NCI-H1436 (cell line): ENCODE measurements at regions not wholly inside any gene's neighbourhood (a gene's known extent, or its start where the extent isn't known, plus 50 kb on each side); places are given as distances from the start of the nearest gene placed in this dataset.

ENCODE experiments used
- DNase-seq: peaks from one replicate; lab custom pipeline; 2025; lab: John Stamatoyannopoulos, UW

DNA sequence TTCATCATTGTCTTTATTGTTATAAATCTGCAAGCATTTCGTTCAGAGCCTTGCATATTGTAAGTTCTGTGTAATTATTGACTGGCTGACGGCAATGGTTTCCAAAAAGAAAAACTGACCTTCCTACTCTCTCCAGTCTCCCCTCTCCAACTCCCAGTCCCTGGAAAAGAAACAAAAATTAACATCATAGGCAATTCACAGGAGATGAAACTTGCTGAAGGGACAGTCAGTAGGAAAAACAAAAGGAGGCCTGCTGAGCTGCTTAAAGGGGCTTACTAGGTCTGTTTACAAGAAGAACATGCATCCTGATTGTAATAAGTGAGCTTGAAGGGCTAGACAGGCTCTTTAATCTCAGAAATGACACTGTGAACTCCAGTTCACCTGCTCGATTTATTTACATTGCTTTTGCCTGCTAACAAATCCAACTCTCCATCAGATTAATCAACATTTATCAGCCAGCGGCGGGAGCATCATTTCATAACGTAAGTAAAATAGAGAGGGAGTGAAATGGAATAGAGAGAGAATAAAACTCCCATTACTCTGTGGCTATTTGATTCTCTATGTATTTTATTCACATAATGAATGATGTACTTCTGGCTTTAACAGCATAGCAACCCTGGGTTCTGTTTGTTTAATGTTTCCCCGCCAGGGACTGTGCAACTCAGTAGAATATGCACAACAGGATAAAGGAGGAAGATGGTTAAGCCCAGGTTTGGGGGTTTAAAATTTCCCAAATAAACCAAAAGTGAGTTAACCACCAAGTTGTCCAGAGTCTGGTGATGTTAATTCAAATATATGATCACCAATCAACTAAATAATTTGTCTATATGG is 256.7 kb upstream of the SETBP1 start:
- no peak for DNase-seq

DNA sequence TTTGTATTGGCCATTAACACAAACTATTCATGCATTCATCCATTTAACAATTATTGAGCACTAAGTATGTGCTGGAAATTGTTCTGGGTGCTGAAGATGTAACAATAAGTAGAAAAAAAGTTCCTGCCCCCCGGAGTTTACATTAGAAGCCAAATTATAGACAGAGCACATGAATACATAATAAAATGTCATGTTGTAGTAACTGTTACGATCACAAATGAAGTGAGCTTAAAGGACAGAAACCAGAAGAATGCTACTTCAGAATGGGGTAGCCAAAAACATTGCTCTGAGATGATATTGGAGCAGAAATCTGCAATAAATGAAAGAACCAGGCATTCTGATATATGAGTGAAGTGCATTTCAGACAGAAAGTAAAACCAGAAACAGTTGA is 256.0 kb upstream of the SETBP1 start:
- DNase-seq: no peak

DNA sequence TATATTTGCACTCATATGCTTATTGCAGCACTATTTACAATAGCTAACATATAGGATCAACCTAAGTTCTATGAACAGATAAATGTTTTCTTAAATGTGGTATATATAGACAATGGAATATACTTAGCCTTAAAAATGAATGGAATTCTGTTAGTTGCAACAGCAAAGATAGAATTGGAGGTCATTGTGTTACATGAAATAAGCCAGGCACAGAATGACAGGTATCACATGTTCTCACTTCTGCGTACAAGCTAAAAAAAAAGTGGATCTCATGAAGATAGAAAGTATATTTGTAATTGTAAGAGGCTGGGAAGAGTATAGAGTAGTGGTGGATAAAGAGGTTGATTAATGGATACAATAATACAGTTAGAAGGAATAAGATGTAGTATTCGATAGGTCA is 255.5 kb upstream of the SETBP1 start:
- no peak for DNase-seq

DNA sequence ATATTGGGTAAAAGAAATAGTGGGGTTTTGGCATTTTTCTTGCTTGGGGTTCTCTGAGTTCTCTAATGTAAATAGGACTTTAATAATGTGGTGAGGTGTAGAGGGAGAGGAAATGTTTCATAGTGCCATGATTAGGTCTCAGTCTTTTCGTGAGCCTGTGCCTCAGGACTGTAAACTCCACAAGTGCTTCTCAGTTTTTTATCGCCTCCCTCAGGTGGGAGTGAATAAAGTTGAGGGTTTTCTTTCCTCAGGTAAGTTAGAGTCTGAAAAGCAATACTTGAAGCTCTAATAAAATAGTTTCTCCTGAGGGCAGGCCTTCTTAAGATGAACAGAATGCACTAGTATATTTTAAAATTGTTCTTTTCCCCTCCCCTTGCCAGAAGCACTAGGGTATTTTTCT is 243.1 kb upstream of the SETBP1 start:
- no peak for DNase-seq

- DNase-seq: no peak
Measured at GRCh38 chr18:44450226-44450625, 230.5 kb upstream of the SETBP1 start.

- no peak for DNase-seq
Measured at GRCh38 chr18:44452346-44452745, 228.3 kb upstream of the SETBP1 start.

DNA sequence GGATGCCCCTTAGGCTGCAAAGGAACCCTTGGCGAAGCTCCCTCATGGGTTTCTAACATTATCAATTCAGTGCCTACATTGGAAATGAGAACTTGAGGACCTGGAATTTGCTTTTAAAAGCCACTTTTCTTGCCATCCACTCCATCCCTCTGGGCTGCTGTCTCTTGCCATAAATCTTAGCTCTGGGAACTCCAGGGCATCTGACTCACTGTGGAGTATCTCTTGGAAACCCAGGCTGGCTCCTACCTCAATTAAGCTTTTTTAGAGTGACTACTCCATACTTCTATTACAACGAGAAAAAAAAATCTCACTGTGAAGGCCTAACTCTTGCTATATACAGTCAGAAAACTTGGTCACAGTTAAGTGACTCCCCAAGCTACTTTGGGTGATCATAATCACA is 227.2 kb upstream of the SETBP1 start:
- DNase-seq: no peak

GRCh38 chr18:44458777-44459176 is 221.9 kb upstream of the SETBP1 start:
- DNase-seq: no peak

- no peak for DNase-seq
Measured at GRCh38 chr18:44464398-44465180, 216.1 kb upstream of the SETBP1 start.

DNA sequence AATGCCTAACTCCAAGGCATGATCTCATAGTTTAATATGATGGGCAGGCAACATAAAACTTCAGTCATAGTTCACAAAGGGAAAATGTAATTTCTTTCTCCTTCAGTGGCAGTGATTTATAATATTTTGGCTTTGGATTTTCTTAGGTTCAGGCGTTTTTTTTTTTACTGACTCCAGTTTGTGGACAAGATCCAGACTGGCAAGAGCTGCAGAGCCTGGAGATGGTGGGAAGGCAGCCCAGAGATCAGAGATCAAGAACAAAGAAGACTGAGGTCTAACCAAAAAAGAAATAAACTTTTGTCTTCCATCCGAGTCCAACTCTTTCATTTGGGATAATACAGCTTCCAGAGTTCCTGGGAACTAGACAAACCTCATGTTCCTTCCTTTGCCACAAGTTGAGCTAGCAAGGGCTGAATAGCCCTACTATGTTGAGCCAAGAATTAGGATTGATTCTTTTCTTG is 215.3 kb upstream of the SETBP1 start:
- DNase-seq: no peak

- no peak for DNase-seq
Measured at GRCh38 chr18:44466997-44467396, 213.7 kb upstream of the SETBP1 start.

- DNase-seq: no peak
Measured at GRCh38 chr18:44467718-44468117, 213.0 kb upstream of the SETBP1 start.

GRCh38 chr18:44473394-44474066 is 207.2 kb upstream of the SETBP1 start:
- DNase-seq: no peak

- no peak for DNase-seq
Measured at GRCh38 chr18:44474067-44474411, 206.6 kb upstream of the SETBP1 start.

GRCh38 chr18:44474591-44474990 is 206.1 kb upstream of the SETBP1 start:
- no peak for DNase-seq

DNA sequence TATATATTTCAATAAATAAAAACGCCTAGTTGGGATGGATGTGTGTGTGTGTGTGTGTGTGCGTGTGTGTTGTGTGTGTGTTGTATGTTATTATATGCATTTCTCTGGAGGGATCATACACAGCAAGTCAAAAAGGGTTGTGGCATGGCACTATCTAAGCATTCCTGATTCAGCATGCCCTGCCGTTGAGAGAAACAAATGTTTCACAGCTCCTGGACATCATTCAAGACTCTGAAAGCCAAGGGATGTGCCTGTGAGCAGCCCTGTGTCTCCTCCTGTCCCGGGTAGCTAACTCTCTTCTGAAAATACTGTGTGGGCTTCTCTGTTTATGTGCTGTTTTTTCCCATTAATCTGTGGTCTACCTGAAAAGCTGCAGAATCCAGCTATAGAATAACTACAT is 197.9 kb upstream of the SETBP1 start:
- no peak for DNase-seq

- no peak for DNase-seq
Measured at GRCh38 chr18:44495151-44495550, 185.5 kb upstream of the SETBP1 start.

DNA sequence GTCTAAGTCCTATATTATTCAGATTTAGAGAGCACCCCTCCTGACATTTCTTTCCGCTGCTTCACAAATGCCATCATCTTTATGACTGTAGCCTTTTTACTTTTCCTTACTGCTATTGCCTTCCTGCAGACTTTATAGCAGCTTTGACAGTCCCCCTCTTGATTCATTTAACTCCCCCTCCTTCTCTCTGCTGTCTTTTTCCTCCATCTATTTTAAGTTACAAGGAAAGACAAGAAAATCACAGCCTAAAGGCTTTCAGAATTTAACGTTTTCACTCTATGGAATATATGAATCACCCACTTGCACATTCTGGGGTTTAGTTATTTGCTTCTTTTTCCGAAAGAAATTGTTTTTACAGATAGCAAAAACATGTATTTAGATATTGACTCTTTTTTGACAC is 183.4 kb upstream of the SETBP1 start:
- no peak for DNase-seq

DNA sequence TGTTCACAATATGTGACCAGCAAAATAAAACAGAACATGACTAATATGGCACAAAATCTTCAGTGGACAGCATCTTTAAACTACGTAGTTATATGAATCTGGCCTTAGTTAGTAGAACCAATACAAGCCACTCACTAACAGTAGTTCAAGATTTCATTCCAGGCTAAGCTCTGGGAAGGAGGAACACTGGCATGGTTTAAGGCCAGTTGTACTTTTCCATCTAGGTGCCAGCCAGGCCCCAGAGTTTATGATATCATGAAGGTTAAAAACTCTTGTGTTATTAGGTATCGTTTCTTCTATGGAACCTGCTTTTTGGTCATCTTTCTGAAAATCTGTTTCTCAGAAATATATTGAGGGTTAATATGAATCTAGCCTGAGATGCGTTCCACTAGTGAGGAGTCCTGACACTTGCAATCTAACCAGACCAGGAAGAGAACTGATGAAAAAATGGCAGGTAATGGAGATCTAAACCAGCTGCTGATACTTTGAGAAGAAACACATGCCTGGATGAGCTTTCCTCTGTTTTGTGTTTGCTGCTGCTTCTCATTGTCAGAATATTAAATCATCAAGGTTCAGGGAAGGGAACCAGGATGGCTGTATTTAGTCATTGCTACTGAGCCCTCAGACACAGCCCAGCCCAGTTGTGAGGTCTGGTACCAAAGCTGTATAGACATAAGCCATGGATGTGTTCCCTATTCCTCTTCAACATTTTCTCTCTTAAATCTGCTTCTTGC is 182.8 kb upstream of the SETBP1 start:
- no peak for DNase-seq

GRCh38 chr18:44500808-44501610 is 179.7 kb upstream of the SETBP1 start:
- DNase-seq: no peak

DNA sequence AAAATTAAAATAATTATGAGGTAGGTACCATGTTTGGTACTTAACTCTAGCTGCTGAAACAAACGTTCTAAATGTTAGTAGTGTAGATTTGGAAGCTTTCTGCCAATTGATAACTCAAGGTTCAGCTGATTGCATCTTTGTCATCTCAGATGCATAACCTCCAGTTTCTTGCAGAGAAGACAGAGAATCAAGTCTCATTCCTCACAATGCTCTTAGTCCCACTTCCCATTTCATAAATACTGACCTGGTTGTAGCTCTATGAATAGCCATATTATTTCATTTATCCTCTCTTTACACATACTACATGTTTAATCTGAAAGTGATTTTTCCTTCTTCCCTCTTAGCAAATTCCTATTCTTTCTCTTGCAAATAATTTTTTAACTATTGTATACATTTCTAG is 178.5 kb upstream of the SETBP1 start:
- no peak for DNase-seq
